ENCODE measurements at regions not wholly inside any gene's neighbourhood (a gene's known extent, or its start where the extent isn't known, plus 50 kb on each side); places are given as distances from the start of the nearest gene placed in this dataset.

- TF ChIP-seq, protein P1, sequence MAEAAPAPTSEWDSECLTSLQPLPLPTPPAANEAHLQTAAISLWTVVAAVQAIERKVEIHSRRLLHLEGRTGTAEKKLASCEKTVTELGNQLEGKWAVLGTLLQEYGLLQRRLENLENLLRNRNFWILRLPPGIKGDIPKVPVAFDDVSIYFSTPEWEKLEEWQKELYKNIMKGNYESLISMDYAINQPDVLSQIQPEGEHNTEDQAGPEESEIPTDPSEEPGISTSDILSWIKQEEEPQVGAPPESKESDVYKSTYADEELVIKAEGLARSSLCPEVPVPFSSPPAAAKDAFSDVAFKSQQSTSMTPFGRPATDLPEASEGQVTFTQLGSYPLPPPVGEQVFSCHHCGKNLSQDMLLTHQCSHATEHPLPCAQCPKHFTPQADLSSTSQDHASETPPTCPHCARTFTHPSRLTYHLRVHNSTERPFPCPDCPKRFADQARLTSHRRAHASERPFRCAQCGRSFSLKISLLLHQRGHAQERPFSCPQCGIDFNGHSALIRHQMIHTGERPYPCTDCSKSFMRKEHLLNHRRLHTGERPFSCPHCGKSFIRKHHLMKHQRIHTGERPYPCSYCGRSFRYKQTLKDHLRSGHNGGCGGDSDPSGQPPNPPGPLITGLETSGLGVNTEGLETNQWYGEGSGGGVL (tag by site-specific recombination; IDR thresholded peaks at IDR 0.05), result no peak
- peak; percentile 88 for TF ChIP-seq ZNF843 (tag by site-specific recombination; IDR thresholded peaks at IDR 0.05)
- TF ChIP-seq PRDM10 (tag by site-specific recombination; IDR thresholded peaks at IDR 0.05), result peak; percentile 56; the same call in 1 of the 2 replicates
- TF ChIP-seq ZNF221 (tag by site-specific recombination; IDR thresholded peaks at IDR 0.05; ENCODE audit: borderline replicate concordance), result no peak
- no peak for TF ChIP-seq ZNF362 (tag by site-specific recombination; IDR thresholded peaks at IDR 0.05)
- no peak for TF ChIP-seq TCF7L2 (IDR thresholded peaks at IDR 0.05; ENCODE audit: borderline replicate concordance, low read depth, low read length)
- peak; percentile 87; the same call in 1 of the 2 replicates for TF ChIP-seq MEIS1 (CRISPR knock-in tag; IDR thresholded peaks at IDR 0.05; ENCODE audit: borderline replicate concordance)
- TF ChIP-seq ZBTB49 (tag by site-specific recombination; IDR thresholded peaks at IDR 0.05; ENCODE audit: low read depth), result no peak
- TF ChIP-seq ZNF169 (tag by site-specific recombination; IDR thresholded peaks at IDR 0.05), result no peak
- no peak for TF ChIP-seq ZNF501 (tag by site-specific recombination; IDR thresholded peaks at IDR 0.05)
- TF ChIP-seq ZFHX2 (tag by site-specific recombination; conservative IDR thresholded peaks at IDR 0.05), result no peak
- TF ChIP-seq ZFP37 (tag by site-specific recombination; IDR thresholded peaks at IDR 0.05), result no peak
- TF ChIP-seq ZNF747 (tag by site-specific recombination; IDR thresholded peaks at IDR 0.05), result no peak
- TF ChIP-seq ZBTB26 (tag by site-specific recombination; optimal IDR thresholded peaks at IDR 0.05), result no peak
- TF ChIP-seq ZFP69B (tag by site-specific recombination; IDR thresholded peaks at IDR 0.05), result no peak
- TF ChIP-seq, protein P2, sequence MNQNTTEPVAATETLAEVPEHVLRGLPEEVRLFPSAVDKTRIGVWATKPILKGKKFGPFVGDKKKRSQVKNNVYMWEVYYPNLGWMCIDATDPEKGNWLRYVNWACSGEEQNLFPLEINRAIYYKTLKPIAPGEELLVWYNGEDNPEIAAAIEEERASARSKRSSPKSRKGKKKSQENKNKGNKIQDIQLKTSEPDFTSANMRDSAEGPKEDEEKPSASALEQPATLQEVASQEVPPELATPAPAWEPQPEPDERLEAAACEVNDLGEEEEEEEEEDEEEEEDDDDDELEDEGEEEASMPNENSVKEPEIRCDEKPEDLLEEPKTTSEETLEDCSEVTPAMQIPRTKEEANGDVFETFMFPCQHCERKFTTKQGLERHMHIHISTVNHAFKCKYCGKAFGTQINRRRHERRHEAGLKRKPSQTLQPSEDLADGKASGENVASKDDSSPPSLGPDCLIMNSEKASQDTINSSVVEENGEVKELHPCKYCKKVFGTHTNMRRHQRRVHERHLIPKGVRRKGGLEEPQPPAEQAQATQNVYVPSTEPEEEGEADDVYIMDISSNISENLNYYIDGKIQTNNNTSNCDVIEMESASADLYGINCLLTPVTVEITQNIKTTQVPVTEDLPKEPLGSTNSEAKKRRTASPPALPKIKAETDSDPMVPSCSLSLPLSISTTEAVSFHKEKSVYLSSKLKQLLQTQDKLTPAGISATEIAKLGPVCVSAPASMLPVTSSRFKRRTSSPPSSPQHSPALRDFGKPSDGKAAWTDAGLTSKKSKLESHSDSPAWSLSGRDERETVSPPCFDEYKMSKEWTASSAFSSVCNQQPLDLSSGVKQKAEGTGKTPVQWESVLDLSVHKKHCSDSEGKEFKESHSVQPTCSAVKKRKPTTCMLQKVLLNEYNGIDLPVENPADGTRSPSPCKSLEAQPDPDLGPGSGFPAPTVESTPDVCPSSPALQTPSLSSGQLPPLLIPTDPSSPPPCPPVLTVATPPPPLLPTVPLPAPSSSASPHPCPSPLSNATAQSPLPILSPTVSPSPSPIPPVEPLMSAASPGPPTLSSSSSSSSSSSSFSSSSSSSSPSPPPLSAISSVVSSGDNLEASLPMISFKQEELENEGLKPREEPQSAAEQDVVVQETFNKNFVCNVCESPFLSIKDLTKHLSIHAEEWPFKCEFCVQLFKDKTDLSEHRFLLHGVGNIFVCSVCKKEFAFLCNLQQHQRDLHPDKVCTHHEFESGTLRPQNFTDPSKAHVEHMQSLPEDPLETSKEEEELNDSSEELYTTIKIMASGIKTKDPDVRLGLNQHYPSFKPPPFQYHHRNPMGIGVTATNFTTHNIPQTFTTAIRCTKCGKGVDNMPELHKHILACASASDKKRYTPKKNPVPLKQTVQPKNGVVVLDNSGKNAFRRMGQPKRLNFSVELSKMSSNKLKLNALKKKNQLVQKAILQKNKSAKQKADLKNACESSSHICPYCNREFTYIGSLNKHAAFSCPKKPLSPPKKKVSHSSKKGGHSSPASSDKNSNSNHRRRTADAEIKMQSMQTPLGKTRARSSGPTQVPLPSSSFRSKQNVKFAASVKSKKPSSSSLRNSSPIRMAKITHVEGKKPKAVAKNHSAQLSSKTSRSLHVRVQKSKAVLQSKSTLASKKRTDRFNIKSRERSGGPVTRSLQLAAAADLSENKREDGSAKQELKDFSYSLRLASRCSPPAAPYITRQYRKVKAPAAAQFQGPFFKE (tag by site-specific recombination; IDR thresholded peaks at IDR 0.05; ENCODE audit: borderline replicate concordance), result no peak
- no peak for TF ChIP-seq ZNF302 (tag by site-specific recombination; IDR thresholded peaks at IDR 0.05; ENCODE audit: low read depth)
- TF ChIP-seq ZNF629 (tag by site-specific recombination; IDR thresholded peaks at IDR 0.05), result no peak
- TF ChIP-seq TRIM28 (IDR thresholded peaks at IDR 0.05; ENCODE audit: borderline replicate concordance, low read length), result no peak
- TF ChIP-seq ZNF366 (tag by site-specific recombination; conservative IDR thresholded peaks at IDR 0.05), result no peak
- peak; percentile 82 for TF ChIP-seq FEZF1 (tag by site-specific recombination; IDR thresholded peaks at IDR 0.05)
- TF ChIP-seq, protein P3, sequence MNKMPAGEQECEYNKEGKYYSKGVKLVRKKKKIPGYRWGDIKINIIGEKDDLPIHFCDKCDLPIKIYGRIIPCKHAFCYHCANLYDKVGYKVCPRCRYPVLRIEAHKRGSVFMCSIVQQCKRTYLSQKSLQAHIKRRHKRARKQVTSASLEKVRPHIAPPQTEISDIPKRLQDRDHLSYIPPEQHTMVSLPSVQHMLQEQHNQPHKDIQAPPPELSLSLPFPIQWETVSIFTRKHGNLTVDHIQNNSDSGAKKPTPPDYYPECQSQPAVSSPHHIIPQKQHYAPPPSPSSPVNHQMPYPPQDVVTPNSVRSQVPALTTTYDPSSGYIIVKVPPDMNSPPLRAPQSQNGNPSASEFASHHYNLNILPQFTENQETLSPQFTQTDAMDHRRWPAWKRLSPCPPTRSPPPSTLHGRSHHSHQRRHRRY (tag by site-specific recombination; IDR thresholded peaks at IDR 0.05), result no peak
- TF ChIP-seq ZNF23 (tag by site-specific recombination; IDR thresholded peaks at IDR 0.05; ENCODE audit: borderline replicate concordance), result no peak
Measured at GRCh38 chrX:40855411-40855810, 120.1 kb upstream of the MED14 start (continued).

Measured in HEK293 (cell line).